ENCODE measurements at regions not wholly inside any gene's neighbourhood (a gene's known extent, or its start where the extent isn't known, plus 50 kb on each side); places are given as distances from the start of the nearest gene placed in this dataset.

DNA sequence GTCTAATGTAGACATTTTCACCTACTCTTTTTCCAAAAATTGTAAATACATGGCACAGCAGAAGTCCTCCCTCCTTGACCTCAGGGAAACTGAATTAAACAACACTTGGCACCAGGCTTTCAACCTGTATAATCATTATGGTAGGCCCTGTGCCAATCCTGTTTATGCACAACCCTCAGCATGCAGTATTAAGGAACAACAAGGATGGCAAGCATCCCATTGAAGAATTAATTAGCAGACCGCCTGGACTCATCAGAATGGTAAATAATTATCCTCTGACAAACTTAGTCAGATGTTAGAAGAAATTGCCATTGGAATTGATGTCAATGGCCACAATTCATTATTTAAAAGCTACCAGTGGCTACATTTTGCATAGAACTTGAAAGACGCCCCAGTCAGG, 66.3 kb upstream of the GALNT5 start:
- no peak overlapping the region for H3K27ac ChIP-seq
- TF ChIP-seq, protein P1, sequence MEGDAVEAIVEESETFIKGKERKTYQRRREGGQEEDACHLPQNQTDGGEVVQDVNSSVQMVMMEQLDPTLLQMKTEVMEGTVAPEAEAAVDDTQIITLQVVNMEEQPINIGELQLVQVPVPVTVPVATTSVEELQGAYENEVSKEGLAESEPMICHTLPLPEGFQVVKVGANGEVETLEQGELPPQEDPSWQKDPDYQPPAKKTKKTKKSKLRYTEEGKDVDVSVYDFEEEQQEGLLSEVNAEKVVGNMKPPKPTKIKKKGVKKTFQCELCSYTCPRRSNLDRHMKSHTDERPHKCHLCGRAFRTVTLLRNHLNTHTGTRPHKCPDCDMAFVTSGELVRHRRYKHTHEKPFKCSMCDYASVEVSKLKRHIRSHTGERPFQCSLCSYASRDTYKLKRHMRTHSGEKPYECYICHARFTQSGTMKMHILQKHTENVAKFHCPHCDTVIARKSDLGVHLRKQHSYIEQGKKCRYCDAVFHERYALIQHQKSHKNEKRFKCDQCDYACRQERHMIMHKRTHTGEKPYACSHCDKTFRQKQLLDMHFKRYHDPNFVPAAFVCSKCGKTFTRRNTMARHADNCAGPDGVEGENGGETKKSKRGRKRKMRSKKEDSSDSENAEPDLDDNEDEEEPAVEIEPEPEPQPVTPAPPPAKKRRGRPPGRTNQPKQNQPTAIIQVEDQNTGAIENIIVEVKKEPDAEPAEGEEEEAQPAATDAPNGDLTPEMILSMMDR (IDR thresholded peaks at IDR 0.05) = no peak
- no peak for TF ChIP-seq ZFX (IDR thresholded peaks at IDR 0.05; ENCODE audit: borderline replicate concordance)

DNA sequence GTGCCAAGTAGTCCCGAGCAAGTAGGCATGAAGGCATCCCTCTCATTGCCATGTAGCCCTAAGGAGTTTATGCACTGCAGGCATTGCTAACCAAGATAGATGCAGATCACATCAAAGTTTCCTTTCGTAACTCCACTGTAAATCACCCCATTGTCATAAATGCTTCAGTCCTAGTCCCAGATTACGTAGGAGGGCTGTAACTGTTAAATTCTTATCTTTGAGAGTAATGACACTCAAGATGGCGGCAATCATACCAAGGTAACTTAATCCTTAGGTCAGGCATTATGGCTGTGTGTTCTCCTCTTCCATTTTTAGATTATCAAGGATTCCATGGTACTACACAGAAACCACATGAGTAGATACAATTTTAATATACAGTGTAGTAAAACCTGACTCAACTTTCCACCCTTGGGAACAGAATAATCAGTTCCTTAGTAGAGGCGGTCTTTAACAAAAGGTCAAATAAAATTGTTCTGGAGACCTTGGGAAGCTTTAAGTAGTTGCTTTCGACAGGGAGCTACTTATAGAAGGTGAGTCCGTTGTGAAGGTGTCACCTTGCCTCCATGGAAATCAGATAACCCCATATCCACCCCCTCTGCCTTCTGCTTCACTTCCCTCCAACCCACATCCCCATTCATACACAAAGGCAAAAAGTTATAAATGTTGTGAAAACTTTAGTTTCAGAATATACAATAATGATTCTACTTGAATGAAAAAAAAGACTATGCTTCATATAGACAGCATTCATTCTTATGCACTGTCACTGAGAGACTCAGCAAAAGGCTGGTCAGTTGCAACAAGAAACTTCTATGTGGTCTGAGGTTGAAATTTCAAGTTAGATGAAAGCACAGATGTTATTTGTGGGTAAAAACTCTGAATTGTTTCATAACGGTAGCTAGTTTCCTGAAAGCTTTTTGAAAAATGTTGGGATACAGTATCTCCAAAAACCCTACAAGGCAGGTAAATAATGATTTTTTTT, 64.8 kb upstream of the GALNT5 start:
- H3K27ac ChIP-seq = no peak overlapping the region
- TF ChIP-seq ZFX (IDR thresholded peaks at IDR 0.05; ENCODE audit: borderline replicate concordance) = no peak

DNA sequence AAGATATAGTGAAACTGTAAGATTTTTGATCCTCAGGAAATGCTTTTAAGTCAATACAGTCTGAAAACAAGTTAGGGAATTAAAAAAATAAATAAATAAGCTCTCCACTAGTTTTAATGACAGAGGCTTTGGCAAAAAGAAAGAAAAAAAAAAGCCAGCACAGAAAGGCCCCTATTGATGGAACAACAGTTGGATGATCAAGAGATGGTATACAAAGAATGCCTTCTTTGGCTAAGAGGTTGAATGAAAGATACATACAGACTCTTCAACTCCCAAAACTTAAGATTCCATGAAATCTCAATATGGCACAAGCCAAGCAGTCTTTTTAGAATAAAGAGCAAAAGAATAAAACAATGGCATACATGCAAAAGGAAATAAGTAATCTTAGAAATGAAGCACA, 64.0 kb upstream of the GALNT5 start:
- TF ChIP-seq ZFX (IDR thresholded peaks at IDR 0.05; ENCODE audit: borderline replicate concordance) = no peak
- no peak overlapping the region for H3K27ac ChIP-seq

GRCh38 chr2:157194097-157194688, 63.3 kb upstream of the GALNT5 start:
- TF ChIP-seq, protein P1 (IDR thresholded peaks at IDR 0.05) = peak; percentile 64
- TF ChIP-seq ZFX (IDR thresholded peaks at IDR 0.05; ENCODE audit: borderline replicate concordance) = no peak
- H3K27ac ChIP-seq = no peak overlapping the region

GRCh38 chr2:157194844-157195243, 62.7 kb upstream of the GALNT5 start:
- TF ChIP-seq, protein P1 (IDR thresholded peaks at IDR 0.05) = no peak
- no peak for TF ChIP-seq ZFX (IDR thresholded peaks at IDR 0.05; ENCODE audit: borderline replicate concordance)
- no peak overlapping the region for H3K27ac ChIP-seq

GRCh38 chr2:157196956-157197355, 60.5 kb upstream of the GALNT5 start:
- TF ChIP-seq ZFX (IDR thresholded peaks at IDR 0.05; ENCODE audit: borderline replicate concordance) = no peak
- TF ChIP-seq, protein P1 (IDR thresholded peaks at IDR 0.05) = no peak
- no peak overlapping the region for H3K27ac ChIP-seq

- H3K27ac ChIP-seq = no peak overlapping the region
- TF ChIP-seq ZFX (IDR thresholded peaks at IDR 0.05; ENCODE audit: borderline replicate concordance) = no peak
- TF ChIP-seq, protein P1 (IDR thresholded peaks at IDR 0.05) = no peak
Measured at GRCh38 chr2:157197848-157198247, 59.7 kb upstream of the GALNT5 start.

DNA sequence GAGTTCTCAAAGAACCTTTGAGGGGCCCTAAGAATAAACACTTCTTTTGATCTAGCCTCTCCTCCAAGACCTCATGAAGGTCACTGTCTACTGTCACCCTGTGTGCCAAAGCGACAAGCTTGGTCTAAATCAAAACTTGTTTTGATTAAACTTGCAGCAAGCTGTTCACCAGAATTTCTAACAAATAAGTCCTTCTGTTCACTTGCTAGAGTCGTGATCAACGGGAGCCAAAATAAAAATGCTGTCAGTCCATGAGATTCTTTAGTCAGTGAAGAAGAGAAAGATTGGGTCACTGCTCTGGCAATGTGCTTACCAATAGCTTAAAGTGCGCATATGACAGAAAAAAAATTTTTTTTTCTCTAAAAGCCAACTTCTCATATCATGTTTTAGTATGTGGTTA, 53.9 kb upstream of the GALNT5 start:
- no peak overlapping the region for H3K27ac ChIP-seq
- no peak for TF ChIP-seq ZFX (IDR thresholded peaks at IDR 0.05; ENCODE audit: borderline replicate concordance)
- TF ChIP-seq, protein P1 (IDR thresholded peaks at IDR 0.05) = no peak

Measured in 22Rv1 (cell line).